ENCODE measurements at regions not wholly inside any gene's neighbourhood (a gene's known extent, or its start where the extent isn't known, plus 50 kb on each side); places are given as distances from the start of the nearest gene placed in this dataset.

- TF ChIP-seq EZH2 (IDR thresholded peaks at IDR 0.05; ENCODE audit: insufficient read depth, low read length) (no peak), CTCF (IDR thresholded peaks at IDR 0.05; ENCODE audit: insufficient read depth, low read depth, low read length) (no peak)
Observed at GRCh38 chr1:221228594-221228993, 349.4 kb downstream of the HLX start.

All from astrocyte (in vitro differentiated cells and primary cell).